HFF-Myc (cell line): ENCODE measurements at regions not wholly inside any gene's neighbourhood (a gene's known extent, or its start where the extent isn't known, plus 50 kb on each side); places are given as distances from the start of the nearest gene placed in this dataset.

ENCODE experiments used
- DNase-seq: peaks from one replicate; pipeline ENCODE4 v3.0.0-alpha.2; 2011; ENCODE audit warnings: low read depth; ENCODE audit errors: extremely low read depth
- H3K4me3 ChIP-seq: replicated peaks from 2 replicates; pipeline ENCODE4 v1.5.1; 2011; ENCODE audit warnings: low read depth, mild to moderate bottlenecking, control low read depth, low read length
- CTCF ChIP-seq: IDR thresholded peaks from 2 replicates; pipeline ENCODE4 v1.5.1; 2012; ENCODE audit warnings: mild to moderate bottlenecking, low read depth, low read length, control low read depth; ENCODE audit errors: missing control alignments

- TF ChIP-seq CTCF, result no peak
- no peak for DNase-seq
- no peak overlapping the region for H3K4me3 ChIP-seq
These were observed 463.7 kb upstream of the TLE4 start for GRCh38 chr9:79107911-79108676.

- no peak for TF ChIP-seq CTCF
- no peak for DNase-seq
- no peak overlapping the region for H3K4me3 ChIP-seq
These were observed 460.1 kb upstream of the TLE4 start for GRCh38 chr9:79111653-79112052.

GRCh38 chr9:79115176-79115575, 456.6 kb upstream of the TLE4 start:
- H3K4me3 ChIP-seq, result no peak overlapping the region
- no peak for DNase-seq
- TF ChIP-seq CTCF, result no peak

- DNase-seq, result no peak
- peak; percentile 3 for TF ChIP-seq CTCF
These were observed 455.7 kb upstream of the TLE4 start for GRCh38 chr9:79116041-79116440.

GRCh38 chr9:79116709-79117108, 455.1 kb upstream of the TLE4 start:
- no peak for DNase-seq
- no peak overlapping the region for H3K4me3 ChIP-seq
- TF ChIP-seq CTCF, result no peak

More at GRCh38 chr9:79116041-79116440, 455.7 kb upstream of the TLE4 start:
- no peak overlapping the region for H3K4me3 ChIP-seq

GRCh38 chr9:79120533-79120932, 451.2 kb upstream of the TLE4 start:
- no peak for DNase-seq
- TF ChIP-seq CTCF, result no peak
- no peak overlapping the region for H3K4me3 ChIP-seq

- DNase-seq, result no peak
- no peak overlapping the region for H3K4me3 ChIP-seq
- TF ChIP-seq CTCF, result no peak
These were observed 450.8 kb upstream of the TLE4 start for GRCh38 chr9:79120941-79121340.
